ENCODE measurements at regions not wholly inside any gene's neighbourhood (a gene's known extent, or its start where the extent isn't known, plus 50 kb on each side); places are given as distances from the start of the nearest gene placed in this dataset.
A peak's percentile ranks its signal among the peaks of the same experiment; 100 is the strongest.

DNA sequence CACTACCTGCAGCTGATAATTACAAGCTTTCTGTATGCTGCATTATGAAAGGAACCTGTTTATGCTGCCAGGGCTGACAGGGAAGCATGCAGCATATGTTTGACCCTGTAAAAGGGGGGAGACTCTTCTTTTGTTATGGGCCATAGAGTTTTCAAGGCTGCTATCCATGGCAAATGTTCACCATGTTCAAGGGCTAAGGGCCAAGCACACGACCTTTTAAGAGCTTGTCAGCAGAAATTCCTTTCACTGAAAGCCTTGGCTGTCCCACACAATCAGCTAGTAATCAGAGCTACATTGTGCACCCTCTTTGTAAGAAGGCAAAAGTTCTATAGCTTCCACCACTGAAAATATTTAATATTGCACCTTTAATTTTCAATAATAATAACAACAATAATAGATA is 74.2 kb upstream of the MBIP start:
- no peak overlapping the region for H3K4me3 Mint-ChIP-seq
- ChIA-PET CTCF (no interaction called here), POLR2A (no interaction called here)
- TF ChIP-seq, protein P1, sequence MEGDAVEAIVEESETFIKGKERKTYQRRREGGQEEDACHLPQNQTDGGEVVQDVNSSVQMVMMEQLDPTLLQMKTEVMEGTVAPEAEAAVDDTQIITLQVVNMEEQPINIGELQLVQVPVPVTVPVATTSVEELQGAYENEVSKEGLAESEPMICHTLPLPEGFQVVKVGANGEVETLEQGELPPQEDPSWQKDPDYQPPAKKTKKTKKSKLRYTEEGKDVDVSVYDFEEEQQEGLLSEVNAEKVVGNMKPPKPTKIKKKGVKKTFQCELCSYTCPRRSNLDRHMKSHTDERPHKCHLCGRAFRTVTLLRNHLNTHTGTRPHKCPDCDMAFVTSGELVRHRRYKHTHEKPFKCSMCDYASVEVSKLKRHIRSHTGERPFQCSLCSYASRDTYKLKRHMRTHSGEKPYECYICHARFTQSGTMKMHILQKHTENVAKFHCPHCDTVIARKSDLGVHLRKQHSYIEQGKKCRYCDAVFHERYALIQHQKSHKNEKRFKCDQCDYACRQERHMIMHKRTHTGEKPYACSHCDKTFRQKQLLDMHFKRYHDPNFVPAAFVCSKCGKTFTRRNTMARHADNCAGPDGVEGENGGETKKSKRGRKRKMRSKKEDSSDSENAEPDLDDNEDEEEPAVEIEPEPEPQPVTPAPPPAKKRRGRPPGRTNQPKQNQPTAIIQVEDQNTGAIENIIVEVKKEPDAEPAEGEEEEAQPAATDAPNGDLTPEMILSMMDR (IDR thresholded peaks at IDR 0.05): no peak
- H3K36me3 Mint-ChIP-seq (ENCODE audit: low read depth): no peaks in the 10 kb centered on the region
- H3K27ac Mint-ChIP-seq: no peak overlapping the region
- ATAC-seq (ENCODE audit: low read depth) (no peak), DNase-seq (no peak)
- H3K27me3 Mint-ChIP-seq: peaks cover 2% of the 10 kb centered on the region
- peaks cover 2% of the 10 kb centered on the region for H3K9me3 Mint-ChIP-seq
- intact Hi-C loops (cut with micrococcal nuclease): no loop called here
- no peaks in the 10 kb centered on the region for H3K4me1 Mint-ChIP-seq

DNA sequence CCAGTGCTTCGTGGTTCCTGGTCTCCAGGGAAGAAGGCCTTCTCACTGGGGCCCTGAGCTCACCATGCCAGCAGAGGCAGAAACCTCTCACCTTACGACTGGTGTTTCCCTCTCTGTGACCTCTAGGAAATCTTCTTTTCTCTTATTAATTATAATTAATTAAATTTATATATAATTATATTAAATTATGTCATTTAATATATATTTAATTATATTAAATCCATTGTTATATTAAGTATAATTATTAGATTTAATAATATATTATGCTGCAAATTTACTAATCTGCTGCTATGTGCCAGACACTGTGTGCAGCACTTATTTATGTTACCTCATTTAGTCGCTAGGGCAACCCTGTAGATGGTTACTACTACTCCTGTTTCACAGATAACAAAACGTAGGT is 70.3 kb upstream of the MBIP start:
- no peaks in the 10 kb centered on the region for H3K36me3 Mint-ChIP-seq (ENCODE audit: low read depth)
- POLR2A ChIA-PET: no interaction called here
- H3K9me3 Mint-ChIP-seq: no peaks in the 10 kb centered on the region
- intact Hi-C loops (cut with micrococcal nuclease): no loop called here
- CTCF ChIA-PET: no interaction called here
- DNase-seq (no peak), ATAC-seq (ENCODE audit: low read depth) (no peak)
- H3K27ac Mint-ChIP-seq: no peak overlapping the region
- no peak overlapping the region for H3K4me3 Mint-ChIP-seq
- H3K27me3 Mint-ChIP-seq: peaks cover 2% of the 10 kb centered on the region
- no peaks in the 10 kb centered on the region for H3K4me1 Mint-ChIP-seq
- TF ChIP-seq, protein P1 (IDR thresholded peaks at IDR 0.05): no peak

DNA sequence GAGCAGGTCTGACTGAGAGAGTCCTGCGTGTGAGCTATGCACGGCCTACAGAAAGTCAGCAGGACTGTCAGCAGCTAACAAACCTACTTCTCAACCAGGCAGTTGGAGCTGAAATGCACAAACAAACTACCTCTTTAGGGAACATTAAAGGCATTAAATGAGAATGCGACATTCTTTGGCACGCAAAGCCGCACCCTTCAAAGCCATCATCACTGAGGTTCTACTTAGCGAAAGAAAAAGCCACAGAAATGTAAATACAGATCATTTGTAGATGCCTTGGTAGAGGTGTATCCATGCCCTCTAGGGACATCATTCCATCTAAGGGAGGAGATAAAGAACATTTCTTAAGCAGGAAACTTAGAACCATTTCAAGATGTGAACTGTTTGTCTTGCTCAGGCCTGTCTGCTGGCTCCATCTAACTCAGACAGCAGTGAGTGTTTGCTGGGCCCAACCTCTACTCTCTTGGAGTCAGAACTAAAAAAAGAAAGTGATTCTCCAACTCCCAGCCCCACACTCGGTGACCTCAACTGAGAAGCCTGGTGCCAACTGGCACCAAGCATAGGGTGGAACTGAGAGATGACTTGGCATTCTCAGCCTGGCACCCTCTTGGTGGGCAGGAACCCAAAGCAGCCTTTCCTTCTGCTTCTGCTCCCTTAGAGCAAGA is 63.5 kb upstream of the MBIP start:
- H3K4me1 Mint-ChIP-seq: no peaks in the 10 kb centered on the region
- POLR2A ChIA-PET: no interaction called here

DNA sequence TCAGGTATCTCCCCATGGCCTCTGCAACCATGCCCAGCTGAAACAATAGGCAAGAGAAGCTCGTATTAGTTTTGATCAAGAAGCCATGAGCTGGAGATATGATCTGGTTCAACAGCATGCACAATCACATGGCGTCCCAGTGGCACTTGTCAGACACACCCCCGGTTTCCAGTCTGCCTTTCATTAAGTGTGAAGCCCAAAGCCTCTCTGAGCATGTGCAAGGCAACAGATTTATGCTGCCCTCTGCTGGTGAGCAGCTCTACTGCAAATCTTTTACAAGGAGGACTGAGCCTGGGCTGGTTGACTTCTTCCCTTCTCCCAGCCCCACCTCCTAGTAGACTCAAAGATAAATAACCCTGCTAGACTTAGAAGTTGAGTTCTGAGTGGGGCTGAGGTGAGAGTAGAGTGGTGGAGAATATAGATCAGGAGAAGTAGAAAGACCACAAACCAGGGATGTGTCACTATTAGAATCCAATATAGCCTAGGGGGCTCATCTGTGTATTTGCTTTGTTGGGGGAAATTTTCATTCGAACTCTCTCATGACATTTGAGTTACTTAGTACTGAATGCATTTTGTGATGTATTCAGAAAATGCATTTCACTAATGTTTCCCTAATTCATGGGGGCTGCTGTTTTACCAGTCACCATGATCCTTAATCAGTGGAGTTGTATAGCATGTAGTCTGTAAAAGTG is 53.7 kb upstream of the MBIP start:
- ATAC-seq (ENCODE audit: low read depth) (peak; percentile 71), DNase-seq (peak; percentile 22)
- Mint-ChIP-seq H3K9me3 (no peaks in the 10 kb centered on the region), H3K27ac (no peak overlapping the region), H3K4me3 (no peak overlapping the region), H3K4me1 (no peaks in the 10 kb centered on the region), H3K36me3 (ENCODE audit: low read depth) (no peaks in the 10 kb centered on the region), H3K27me3 (peaks cover 2% of the 10 kb centered on the region)
- TF ChIP-seq, protein P1 (IDR thresholded peaks at IDR 0.05): no peak
- intact Hi-C loops (cut with micrococcal nuclease): loop anchor here (1.0 kb wide), 1 partner anchor 495 kb away; no protein-coding TSS in a partner anchor
- ChIA-PET POLR2A (no interaction called here), CTCF (interaction anchor here (0.7 to 2.1 kb wide), 5 partner anchors 8 to 491 kb away, joined by 3 to 9 read pairs (median 3); no protein-coding TSS in a partner anchor)

More for the DNA sequence above, 63.5 kb upstream of the MBIP start:
- H3K27ac Mint-ChIP-seq: no peak overlapping the region
- no peaks in the 10 kb centered on the region for H3K27me3 Mint-ChIP-seq
- H3K36me3 Mint-ChIP-seq (ENCODE audit: low read depth): no peaks in the 10 kb centered on the region
- intact Hi-C loops (cut with micrococcal nuclease): no loop called here
- no peaks in the 10 kb centered on the region for H3K9me3 Mint-ChIP-seq
- TF ChIP-seq, protein P1 (IDR thresholded peaks at IDR 0.05): no peak
- no peak for ATAC-seq (ENCODE audit: low read depth)
- no peak for DNase-seq
- H3K4me3 Mint-ChIP-seq: no peak overlapping the region
- CTCF ChIA-PET: interaction anchor here (1.2 kb wide), 1 partner anchor 9 kb away, joined by 4 read pairs; no protein-coding TSS in a partner anchor
